HG02970 (cell line): ENCODE measurements at regions not wholly inside any gene's neighbourhood (a gene's known extent, or its start where the extent isn't known, plus 50 kb on each side); places are given as distances from the start of the nearest gene placed in this dataset.

Source experiments
- ATAC-seq: cut with Tn5 transposase; IDR thresholded peaks from one replicate; pipeline ENCODE4 v1.9.1; 2021; ENCODE audit warnings: mild to moderate bottlenecking, moderate library complexity, moderate number of reproducible peaks; ENCODE audit not compliant: unreplicated experiment, low FRiP score

DNA sequence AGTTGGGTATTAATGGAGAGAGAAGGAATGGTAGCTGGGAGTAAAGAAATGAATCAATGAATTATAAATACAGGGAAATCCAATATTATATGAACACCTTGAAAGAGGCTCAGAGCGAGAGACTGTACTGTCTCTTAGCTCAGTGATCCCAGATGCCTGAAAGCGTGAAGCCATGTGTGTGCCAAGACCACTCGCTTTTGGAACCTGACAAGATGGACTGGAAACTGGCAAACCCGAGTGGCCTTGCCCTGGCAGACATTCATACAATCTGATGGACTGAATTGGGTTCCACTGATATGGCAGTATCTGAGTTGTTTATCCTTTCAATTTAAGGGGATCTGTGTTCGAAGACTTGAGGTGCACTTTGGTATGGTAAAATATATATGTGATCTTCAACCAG is 170.3 kb downstream of the ERCC6L2 start:
- no peak for ATAC-seq

DNA sequence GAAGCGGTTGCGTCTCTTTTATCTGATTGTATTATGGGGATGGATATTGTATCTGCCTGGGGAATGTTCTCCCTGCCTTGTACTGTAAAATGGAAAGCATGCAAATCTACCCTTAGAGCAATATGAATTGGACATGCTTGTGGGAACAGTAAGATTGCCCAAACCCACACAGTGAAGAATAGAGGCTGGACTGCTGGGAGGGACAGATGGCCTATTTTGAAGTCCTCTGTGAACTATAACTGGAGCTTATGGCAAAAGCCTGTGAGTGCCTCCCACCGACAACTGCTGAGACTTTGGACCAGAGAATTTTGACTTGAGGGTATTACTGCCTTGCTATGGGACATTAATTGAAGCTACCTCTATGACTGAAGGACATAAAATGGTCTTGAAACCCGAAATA is 168.9 kb downstream of the ERCC6L2 start:
- no peak for ATAC-seq

DNA sequence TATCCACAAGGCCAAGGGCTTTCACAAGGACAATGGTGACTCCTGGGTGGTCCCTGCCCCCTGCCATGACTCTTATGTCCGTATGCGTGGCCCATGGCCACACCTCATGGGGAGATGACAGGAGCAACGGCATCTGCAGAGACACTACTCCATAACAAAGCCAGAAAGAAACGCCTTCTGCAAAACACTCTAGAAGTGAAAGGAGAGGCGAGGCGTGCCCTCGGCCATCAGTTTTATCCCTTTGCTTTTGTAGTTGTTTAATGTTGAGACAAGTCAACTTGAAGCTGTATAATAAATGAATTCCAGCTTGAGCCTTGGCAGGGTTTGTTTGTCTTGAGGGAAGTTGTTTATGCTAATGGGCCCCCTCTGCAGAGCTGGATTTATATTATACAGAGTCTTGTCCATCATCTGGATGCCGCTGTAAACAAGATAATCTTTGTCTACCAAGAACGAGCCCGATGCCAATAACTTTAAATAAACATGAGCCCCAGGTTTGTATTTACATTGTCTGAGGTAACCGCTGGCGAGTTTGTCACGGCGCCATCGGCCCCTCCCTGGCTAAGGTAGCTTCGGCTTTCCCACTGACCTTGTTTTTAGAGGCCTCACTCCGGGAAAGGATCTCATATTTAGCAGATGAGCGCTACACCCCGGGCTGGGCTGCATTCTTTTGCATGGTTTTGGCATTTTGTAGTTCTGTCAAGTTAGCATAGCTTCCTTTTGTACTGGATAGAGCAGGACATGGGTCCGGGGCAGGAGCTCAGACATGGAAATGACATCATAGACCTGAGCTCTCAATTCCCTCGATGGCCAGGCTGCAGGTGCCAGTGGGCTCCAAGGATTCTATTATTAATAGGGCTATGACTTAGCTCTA is 165.3 kb downstream of the ERCC6L2 start:
- no peak for ATAC-seq

DNA sequence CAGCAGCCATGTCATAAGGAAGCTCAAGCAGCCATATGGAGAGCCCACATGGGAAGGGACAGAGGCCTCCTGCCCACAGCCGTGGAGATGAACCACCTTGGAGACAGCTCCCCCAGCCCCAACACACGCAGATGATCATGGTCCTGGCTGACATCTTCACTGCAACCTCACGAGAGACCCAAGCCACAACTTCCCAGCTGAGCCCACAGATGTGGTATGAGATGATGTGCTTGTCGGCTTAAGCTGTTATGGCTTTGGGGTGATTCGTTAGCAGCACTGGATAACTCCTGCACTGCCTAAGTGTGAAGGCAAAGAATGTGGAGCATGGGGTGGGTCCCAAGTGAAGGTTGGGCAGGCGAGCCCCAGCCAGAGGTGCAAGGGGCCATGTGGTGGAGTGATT is 163.4 kb downstream of the ERCC6L2 start:
- no peak for ATAC-seq

DNA sequence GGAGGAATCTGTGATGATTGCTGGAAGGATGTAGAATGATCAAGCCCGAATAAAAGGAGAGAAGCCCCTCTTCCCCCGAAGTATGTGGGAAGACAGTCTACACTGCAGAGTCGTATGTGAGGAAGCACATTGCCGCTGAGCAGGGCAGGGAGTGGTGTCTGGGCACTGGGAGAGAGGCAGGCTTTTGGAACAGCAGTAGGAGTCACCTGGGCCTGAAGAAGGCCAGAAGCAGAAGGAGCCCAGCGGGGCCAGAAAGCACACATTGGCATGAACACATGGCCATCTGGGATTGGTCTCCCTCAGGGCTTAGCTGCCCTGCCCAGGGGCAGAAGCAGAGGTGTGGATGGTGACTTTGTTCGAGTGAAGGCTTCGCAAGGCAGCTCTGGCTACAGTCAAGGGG is 162.8 kb downstream of the ERCC6L2 start:
- no peak for ATAC-seq

DNA sequence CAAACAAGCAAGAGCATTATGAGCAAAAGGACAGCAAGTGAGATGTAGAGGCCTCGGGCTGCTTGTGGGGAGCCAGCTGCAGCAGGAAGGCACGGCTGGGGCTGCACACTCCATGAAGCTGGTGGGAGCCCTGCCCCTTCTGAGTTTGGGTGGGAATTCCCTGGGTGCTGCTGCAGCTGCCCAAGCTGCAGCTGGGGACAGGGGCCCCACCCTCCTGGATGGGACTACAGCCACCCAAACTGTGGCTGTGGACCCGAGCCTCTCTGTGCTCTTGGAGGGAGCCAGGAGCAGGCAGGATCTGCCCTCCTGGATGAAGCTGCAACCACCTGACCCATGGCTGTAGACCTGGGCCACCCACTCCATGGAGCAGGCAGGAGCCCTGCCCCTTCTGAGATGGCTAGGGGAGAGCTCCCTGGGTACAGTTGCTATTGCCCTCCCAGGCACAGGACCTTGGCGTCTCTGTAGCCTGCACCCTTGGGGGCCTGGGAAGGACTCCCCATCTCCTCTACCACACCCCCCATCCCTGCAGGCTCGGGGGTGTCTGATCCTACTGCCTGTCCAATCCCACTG is 159.1 kb downstream of the ERCC6L2 start:
- ATAC-seq: no peak

DNA sequence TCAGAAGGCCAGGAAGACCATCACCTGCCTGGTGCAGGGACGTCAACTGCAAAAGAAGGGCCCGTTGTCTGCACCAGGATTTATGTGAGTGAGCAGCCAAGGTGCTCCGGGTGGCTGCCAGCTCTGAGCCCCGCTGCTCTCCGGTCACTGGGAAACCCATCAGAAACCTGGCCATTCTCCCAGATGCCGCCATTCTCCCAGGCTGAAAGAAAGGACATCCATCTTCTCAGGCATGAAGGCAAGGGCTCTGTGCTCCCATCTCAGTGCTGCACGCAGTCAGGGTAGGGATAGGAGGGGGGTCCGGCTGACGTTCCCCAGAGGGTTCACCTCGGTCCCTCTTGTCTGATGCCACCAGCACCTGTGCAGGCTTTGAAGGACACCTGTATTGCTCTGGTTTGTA is 158.4 kb downstream of the ERCC6L2 start:
- ATAC-seq: no peak

DNA sequence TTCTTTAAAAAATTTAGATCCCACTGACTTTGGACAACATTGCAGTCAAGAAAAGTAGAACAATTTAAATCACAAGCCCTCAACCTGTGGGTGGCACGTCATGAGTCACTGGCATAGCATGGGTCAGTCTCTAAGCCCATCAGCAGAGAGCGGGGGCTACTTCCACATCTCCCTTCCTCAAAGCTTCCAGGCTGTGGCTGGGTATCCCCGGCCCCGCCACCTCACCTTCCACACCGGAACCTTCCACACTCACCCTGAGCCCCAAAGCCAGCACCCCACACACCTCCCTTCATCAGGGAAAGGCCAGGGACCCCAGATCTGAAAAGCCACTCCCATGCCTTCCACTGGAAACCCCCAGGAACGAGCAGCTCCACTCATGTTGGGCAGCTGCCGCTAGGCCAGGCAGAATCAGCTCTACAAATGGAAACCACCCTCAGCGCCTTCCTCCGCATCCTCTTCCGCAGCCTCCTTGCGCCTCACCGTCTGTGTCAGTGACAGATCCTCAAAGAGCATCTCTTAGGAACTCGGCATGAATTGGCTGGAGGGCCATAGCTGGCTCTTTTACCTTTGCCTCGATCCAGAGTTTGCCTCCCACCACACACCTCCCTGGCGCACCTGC is 156.5 kb downstream of the ERCC6L2 start:
- no peak for ATAC-seq

DNA sequence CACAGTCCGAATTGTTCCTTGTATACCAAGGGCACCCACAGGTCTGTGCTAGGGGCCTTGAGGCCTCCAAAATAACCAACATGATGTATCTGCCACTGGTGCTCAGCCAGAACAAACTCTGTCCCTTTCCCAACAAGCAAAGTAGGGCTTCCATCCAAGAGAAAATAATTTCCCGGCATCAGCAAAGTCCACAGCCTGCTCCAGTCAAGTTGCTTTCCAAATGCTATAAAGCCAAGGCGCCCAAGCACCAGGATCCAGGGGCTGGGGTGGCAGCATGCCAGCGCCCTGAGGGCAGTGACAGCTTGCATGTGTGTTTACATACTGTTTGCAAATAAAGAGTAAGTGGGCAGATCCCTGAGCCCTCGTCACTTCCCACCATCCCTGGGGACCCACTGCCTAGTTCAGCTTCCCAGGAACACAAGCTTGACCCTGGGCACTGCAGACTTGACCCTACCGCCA is 155.9 kb downstream of the ERCC6L2 start:
- no peak for ATAC-seq

DNA sequence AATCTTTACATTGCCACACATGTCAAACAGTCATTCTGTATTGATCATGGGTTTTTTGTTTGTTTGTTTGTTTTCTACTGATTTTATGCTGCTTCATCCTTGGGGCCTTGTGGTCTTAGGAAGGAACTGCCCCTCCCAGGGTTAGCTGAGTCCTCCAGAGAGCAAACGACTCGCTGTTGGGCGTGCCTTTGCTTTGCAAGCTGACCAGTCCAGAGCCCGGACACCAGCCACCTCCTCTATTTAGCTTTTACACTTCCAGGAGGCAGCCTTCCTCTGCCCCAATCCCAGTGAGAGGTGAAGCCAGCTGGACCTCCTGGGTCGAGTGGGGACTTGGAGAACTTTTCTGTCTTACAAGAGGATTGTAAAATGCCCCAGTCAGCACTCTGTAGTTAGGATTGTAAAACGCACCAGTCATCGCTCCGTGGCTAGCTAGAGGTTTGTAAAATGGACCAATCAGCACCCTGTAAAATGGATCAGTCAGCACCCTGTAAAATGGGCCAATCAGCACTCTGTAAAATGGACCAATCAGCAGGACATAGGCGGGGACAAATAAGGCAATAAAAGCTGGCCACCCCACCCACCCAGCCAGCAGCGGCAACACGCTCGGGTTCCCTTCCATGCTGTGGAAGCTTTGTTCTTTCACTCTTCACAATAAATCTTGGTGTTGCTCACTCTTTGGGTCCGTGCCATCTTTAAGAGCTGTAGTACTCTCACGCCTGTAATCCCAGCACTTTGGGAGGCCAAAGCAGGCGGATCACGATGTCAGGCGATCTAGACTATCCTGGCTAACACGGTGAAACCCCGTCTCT is 154.4 kb downstream of the ERCC6L2 start:
- no peak for ATAC-seq

DNA sequence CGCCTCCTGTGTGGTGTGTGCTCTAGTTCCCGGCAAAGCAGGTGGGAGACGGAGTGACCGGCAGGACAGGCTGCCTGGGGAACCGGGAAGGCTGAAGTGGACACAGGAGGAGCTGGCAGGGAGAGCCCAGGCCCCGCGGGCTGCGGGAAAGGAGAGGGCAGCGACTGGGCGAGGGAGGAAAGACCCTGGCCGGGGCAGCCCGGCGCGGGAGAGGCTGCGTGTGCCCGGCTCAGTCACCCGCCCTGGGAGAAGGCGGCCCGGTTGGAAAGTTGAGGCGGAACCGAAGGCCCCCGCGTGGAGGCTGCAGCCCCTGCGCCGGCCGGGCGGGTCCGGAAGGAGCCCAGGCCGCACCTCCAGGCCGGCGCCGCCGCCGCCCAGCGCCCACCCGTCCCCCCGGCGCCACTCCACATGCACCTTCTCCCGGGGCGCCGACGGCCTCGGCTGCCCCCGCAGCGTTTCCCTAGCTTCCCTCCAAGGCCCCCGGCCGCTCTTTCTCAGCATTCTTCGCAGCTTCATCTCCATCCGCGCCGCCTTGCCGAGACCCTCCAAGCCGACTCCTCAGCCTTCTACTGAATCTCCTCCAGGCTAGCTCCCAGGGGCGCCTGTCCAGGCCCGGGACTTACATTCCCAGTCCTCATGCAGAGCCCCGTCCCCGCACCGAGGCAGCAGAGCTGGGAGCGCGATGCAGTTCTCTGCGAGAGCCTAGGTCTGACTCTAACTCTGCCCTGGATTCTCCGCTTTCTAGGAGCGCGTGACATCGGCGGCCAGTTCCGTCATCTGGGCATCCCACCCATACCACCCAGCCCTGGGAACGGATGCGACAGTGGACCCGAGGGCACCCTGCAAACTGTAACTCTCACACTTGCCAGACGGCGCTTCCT is 152.0 kb downstream of the ERCC6L2 start:
- no peak for ATAC-seq

DNA sequence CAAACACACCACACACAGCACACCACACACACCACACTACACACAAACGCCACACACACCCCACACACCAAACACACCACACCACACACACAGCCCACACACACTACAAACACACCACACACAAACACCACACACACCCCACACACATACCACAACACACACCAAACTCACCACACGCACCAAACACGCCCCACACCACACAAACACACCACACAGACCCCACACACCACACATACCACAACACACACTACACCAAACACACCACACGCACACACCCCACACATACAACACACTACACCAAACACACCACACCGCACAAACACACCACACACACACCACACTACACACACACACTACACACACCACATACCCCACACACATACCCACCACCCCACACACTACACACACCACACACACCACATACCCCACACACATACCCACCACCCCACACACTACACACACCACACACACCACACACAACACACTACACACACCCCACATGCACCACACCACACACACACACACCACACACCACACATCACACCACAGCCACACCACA is 151.2 kb downstream of the ERCC6L2 start:
- ATAC-seq: no peak

DNA sequence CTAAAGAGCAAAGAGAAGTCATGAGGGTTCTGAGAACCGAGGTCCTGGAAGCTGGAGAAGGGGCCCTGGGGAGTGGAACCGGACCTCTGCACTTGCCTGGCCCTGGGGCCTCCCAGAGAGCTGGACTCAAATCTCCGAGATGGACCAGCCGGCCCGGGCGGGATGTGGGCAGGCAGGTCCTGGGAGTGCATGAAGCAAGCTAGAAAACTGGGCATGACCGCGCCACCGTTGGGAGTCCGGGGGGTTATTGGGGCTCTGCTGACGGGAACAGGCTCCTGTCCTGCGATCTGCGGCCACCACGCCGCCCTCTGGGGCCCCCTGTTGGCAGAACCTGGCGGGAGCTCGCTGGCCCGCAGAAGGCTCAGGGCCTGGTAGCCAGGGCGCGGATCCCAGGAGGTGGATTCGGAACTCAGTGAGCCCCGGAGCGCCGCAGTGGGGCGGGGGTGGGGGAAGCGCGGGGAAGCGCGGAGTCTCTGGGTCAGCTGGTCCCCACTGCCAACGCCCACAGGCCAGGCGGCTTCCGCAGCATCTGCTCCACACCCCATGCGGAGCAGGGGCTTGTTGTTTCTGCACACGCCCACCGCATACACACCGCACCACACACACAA is 150.6 kb downstream of the ERCC6L2 start:
- ATAC-seq: no peak

DNA sequence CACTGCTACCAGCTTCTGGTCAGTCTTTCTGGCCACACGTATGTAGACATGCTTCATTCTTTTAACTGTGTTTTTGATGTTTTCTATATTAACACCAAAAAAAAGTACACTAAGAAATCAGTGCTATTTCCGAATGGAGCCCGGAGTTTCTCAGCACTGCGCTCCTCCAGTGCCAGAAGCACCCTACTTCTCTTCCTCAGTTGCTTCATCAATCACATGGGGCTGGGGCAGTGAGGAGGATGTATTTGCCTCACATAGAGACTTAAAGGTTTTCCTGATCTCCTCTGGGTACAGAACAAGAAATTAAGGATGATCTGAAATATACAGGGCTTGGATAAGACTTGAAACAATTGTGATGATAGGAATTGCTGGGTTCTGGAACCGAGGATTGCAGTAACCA is 148.0 kb downstream of the ERCC6L2 start:
- no peak for ATAC-seq

DNA sequence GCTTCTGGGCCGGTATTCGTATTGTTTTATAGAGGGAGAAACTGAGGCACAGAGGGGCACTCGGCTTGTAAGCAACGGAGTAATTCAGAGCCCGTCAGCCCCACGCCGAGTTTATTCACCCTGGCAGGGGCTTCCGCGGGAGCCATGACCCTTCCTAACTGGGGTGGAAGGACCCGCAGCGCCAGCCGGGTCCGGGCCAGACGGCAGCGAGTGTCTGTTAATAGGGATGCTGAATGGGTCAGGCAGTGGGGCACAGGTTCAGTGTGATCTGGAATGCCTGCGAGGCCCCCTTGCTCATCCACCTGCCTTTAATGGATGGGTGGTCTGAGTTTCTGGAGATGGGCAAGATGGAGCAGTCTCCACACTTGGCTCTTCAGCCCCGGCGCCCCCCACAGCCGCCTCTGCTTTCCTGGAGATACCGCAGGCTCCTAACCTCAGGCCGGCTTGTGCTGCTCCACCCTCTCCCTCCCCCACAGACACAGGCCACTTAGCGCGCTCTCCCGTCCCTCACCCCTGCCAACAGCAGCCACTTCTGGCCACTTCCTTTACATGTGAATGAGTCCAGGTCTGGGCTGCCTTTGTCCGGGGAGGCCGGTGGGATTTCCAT is 147.1 kb downstream of the ERCC6L2 start:
- ATAC-seq: no peak

DNA sequence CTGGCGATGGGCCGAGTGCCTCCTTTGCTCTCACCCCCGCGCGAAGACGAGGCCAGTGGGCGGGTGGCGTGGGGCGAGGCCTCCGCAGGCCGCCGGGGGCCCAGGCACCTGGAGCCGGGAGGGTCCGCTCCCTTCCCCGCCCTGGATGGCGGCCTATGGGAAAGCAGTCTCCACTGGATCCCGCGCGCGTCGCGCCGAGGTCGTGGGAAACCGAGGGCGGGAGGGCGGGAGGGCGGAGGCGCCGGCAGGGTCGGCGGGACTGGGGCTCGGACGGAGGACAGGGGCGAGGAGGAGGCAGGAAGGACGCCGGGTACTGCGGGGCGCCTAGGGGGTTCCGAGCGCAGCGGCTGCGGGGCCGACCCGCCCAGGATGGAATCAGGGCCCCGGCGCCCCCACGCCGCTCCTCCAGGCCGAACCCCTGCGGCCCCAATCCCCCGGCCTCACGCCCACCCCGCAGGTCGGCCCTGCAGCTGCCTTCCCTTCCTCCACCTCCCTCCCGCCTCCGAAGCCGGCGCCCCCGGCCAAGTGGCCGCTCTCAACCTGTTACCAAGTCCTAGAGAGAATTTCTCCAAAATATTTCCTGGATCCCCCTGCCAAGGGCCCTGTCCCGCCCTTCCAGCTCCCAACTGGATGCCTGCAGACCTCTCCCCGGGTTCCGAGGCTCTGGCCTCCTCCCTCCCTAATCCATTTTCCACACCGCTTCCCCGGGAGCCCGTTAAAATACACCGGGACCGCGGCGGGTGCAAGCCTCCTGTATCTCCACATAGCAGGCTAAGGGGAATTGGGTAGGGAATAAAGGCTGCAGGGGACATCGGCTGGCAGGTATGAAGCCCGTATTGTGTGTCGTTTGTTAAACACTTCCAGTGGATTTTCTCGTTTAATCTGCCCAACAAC is 146.3 kb downstream of the ERCC6L2 start:
- ATAC-seq: no peak

DNA sequence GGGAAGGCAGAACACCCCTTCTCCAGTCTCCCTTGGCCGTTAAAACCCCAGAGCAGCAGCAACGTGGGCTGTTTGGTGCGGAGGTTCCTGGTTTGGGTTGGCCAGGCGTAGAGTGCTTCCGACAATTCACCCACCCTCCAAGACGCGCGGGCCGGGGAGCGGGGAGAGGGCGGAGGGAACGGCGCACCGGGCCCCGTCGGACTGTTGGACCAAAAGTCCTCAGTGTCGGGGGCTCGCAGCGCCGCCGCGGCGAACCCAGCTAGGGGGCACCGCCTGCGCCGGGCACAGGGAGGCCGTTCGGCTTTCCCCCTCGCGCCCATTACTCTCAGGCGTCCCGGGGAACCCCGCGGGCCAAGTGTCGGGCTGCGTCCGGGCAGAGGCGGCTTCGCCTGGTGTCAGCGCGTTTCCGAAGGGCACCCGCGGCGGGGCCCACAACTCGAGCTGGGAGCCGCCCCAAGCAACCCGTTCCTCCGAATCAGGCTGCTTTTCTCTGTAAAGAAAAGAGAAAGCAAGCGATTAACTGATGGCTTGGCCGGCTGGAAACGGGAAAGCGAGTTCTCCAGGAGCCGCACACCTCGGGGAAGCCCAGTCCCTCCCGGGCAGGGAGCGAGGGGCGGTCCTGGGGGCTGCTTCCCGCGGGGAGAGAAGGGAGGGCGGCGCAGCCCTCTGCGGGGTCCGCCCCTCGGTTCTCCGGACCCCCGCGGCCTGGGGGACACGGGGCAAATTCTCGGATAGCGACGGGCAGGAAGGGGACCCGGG is 145.5 kb downstream of the ERCC6L2 start:
- no peak for ATAC-seq
